Omental fat pad (tissue), 3 donors: ENCODE measurements at regions not wholly inside any gene's neighbourhood (a gene's known extent, or its start where the extent isn't known, plus 50 kb on each side); places are given as distances from the start of the nearest gene placed in this dataset.
"Not testable (repeated sequence)": the region's sequence is repeated elsewhere in the genome, so short reads cannot be mapped to it uniquely, and the experiment has no call there.

ENCODE experiments used
- ATAC-seq: fragments of 150-250 bp; one replicate; pipeline ENCODE4 v1.9.1; 2016; ENCODE audit warnings: mild to moderate bottlenecking, moderate library complexity; ENCODE audit not compliant: low FRiP score
- DNase-seq: peaks from one replicate; pipeline ENCODE4 v3.0.0-alpha.2; 2019; ENCODE audit warnings: low spot score
- CTCF ChIP-seq, 3 donors: fragments of 450-650 bp; IDR thresholded peaks; one replicate each; pipeline ENCODE4 v1.5.1; 2016 to 2017; ENCODE audit warnings: antibody characterized with exemption in 3 of 3, mild to moderate bottlenecking in 3 of 3, moderate library complexity in 2 of 3

GRCh38 chr9:115415450-115415849 lies 297.5 kb upstream of the TNC start:
- DNase-seq: no peak
- no peak for ATAC-seq
- no peak for TF ChIP-seq CTCF (IDR thresholded peaks at IDR 0.05)

DNA sequence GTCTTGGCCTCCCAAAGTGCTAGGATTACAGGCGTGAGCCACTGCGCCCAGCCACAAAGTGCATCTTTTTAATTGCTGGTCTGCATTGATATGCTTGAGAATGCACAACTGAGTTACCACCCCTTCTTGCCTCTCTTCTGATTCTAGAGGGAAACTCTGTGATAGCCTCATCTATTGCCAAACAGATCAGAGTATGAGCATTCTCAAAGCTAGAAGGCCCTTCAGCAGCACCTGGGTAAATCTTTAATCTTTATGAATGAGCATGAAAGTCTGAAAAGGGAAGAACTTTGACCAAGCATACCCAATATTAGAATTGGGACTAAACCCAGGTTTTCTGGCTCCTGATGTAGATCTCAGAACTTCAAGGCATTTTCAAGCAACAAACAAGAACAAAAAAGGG lies 298.3 kb upstream of the TNC start:
- TF ChIP-seq CTCF (IDR thresholded peaks at IDR 0.05): no peak
- ATAC-seq: no peak
- DNase-seq: no peak

DNA sequence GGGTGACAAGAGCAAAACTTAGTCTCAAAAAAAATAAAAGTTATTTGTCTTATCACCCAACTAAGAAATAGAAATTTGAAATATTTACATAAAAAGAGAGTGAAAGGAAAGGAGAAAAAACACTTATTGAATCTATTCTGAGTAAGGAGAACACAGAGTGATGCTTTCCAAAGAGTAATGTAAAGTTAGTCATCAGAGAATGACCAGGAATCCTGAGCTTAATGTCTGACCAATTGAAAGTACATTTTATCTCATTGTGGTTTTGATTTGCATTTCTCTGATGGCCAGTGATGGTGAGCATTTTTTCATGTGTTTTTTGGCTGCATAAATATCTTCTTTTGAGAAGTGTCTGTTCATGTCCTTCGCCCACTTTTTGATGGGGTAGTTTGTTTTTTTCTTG lies 300.2 kb upstream of the TNC start:
- DNase-seq, ATAC-seq: not testable (repeated sequence)

GRCh38 chr9:115422932-115423440 lies 305.0 kb upstream of the TNC start:
- TF ChIP-seq CTCF (IDR thresholded peaks at IDR 0.05): no peak
- DNase-seq: no peak
- no peak for ATAC-seq

DNA sequence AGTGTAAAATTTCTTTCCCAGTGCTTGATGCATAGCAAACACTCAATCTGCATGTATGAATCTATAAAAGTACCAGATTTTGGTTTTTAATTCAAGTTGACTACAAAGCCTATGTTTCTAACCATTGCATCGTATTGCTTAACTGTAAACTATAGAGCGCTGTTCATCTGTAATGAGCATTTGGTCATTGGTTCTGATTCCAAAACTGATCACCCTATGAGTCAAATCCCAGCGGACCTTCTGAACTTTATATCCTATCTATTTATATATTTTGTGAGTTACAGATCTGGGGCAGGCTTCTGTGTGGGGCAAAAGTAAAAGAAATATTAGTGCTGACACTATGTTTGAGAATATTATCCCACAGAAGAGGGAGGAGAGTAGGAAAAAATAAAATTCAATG lies 305.7 kb upstream of the TNC start:
- ATAC-seq: no peak
- TF ChIP-seq CTCF (IDR thresholded peaks at IDR 0.05): no peak
- no peak for DNase-seq

GRCh38 chr9:115425601-115426000 lies 307.6 kb upstream of the TNC start:
- ATAC-seq: no peak
- DNase-seq: no peak
- no peak for TF ChIP-seq CTCF (IDR thresholded peaks at IDR 0.05)

GRCh38 chr9:115437418-115437817 lies 319.5 kb upstream of the TNC start:
- no peak for TF ChIP-seq CTCF (IDR thresholded peaks at IDR 0.05)
- ATAC-seq (no peak), DNase-seq (no peak)

GRCh38 chr9:115439641-115440040 lies 321.7 kb upstream of the TNC start:
- no peak for TF ChIP-seq CTCF (IDR thresholded peaks at IDR 0.05)
- DNase-seq (no peak), ATAC-seq (no peak)
